GM06990 (cell line): ENCODE measurements at regions not wholly inside any gene's neighbourhood (a gene's known extent, or its start where the extent isn't known, plus 50 kb on each side); places are given as distances from the start of the nearest gene placed in this dataset.
A peak's percentile ranks its signal among the peaks of the same experiment; 100 is the strongest.

Experiments used
- DNase-seq: peaks from one replicate; pipeline ENCODE4 v3.0.0-alpha.2; 2011; ENCODE audit not compliant: insufficient read length; ENCODE audit errors: extremely low read depth
- H3K27me3 ChIP-seq: replicated peaks from 2 replicates; pipeline ENCODE4 v1.6.0; 2011; ENCODE audit warnings: low read length; ENCODE audit not compliant: control insufficient read depth, insufficient read depth
- H3K36me3 ChIP-seq: 2 replicates; pipeline ENCODE4 v1.5.1; 2011; ENCODE audit warnings: low read length; ENCODE audit not compliant: control insufficient read depth, insufficient read depth
- H3K4me3 ChIP-seq: replicated peaks from 2 replicates; pipeline ENCODE4 v1.5.1; 2011; ENCODE audit warnings: low read depth, mild to moderate bottlenecking, control low read depth, low read length
- CTCF ChIP-seq: IDR thresholded peaks from 2 replicates; pipeline ENCODE4 v1.5.1; 2011; ENCODE audit warnings: low read length, control low read depth, mild to moderate bottlenecking, inconsistent platforms; ENCODE audit not compliant: insufficient read depth, poor library complexity, severe bottlenecking

- Histone ChIP-seq H3K4me3 (no peak overlapping the region), H3K27me3 (no peaks in the 10 kb centered on the region), H3K36me3 (no peaks in the 10 kb centered on the region)
- no peak for DNase-seq
- TF ChIP-seq CTCF, result no peak
Observed at GRCh38 chr5:148720257-148720656, 65.9 kb upstream of the HTR4 start.

DNA sequence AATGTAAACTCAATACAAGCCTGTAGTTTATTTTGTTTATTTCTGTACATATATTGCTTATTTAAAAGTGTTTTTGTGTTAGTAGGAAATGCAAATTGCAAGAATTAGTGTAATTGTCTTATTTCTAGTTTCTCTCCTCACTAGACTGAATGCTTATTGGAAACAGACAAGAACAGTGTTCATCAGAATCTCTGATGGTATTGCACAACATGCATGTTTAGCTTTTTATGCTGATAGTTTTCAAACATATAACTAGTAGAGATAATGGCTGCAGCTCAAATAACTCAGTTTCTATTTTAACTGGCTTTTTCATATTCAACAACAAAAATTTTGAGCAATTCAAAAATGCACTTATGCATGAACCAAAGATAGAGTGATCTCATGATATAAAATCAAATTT, 68.8 kb upstream of the HTR4 start:
- Histone ChIP-seq H3K27me3 (no peaks in the 10 kb centered on the region; the same call in 1 of the 2 replicates), H3K36me3 (no peaks in the 10 kb centered on the region), H3K4me3 (no peak overlapping the region)
- no peak for DNase-seq
- no peak for TF ChIP-seq CTCF

DNA sequence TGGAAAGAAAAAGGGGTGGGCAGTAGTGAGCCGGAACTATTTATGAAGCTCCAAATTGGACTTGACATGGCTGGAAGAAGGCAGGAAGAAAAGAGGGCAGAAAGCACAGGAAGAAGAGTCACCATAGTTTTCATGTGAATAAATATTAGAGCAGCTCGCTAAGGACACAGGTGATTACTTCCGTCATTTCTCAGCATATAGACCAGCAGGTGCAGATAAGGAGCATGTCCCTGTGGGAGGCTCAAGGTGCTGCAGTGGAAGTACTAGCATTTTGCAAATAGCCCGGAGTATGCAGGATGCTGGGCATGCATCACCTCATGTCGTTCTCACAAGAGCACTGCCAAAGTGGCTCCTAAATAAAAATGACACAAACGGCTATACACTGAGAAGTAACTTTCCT, 71.3 kb upstream of the HTR4 start:
- DNase-seq, result no peak
- TF ChIP-seq CTCF, result no peak
- H3K27me3 ChIP-seq, result no peaks in the 10 kb centered on the region; the same call in 1 of the 2 replicates
- H3K36me3 ChIP-seq, result no peaks in the 10 kb centered on the region
- no peak overlapping the region for H3K4me3 ChIP-seq

- TF ChIP-seq CTCF, result no peak
- no peak for DNase-seq
- H3K27me3 ChIP-seq, result no peaks in the 10 kb centered on the region; the same call in 1 of the 2 replicates
- no peak overlapping the region for H3K4me3 ChIP-seq
- no peaks in the 10 kb centered on the region for H3K36me3 ChIP-seq
Observed at GRCh38 chr5:148729182-148729581, 74.9 kb upstream of the HTR4 start.

GRCh38 chr5:148730270-148730669, 75.9 kb upstream of the HTR4 start:
- no peaks in the 10 kb centered on the region; the same call in 1 of the 2 replicates for H3K27me3 ChIP-seq
- H3K36me3 ChIP-seq, result no peaks in the 10 kb centered on the region
- no peak overlapping the region for H3K4me3 ChIP-seq
- no peak for DNase-seq
- TF ChIP-seq CTCF, result no peak

GRCh38 chr5:148730942-148731898, 76.9 kb upstream of the HTR4 start:
- no peaks in the 10 kb centered on the region for H3K36me3 ChIP-seq
- peak; percentile 92 for TF ChIP-seq CTCF
- H3K27me3 ChIP-seq, result no peaks in the 10 kb centered on the region; the same call in 1 of the 2 replicates
- peak overlapping the region; percentile 54 for H3K4me3 ChIP-seq
- DNase-seq, result peak; percentile 28
